H1 (cell line): ENCODE measurements at regions not wholly inside any gene's neighbourhood (a gene's known extent, or its start where the extent isn't known, plus 50 kb on each side); places are given as distances from the start of the nearest gene placed in this dataset.

Source experiments
- EGR1 ChIP-seq: IDR thresholded peaks from 2 replicates; pipeline ENCODE4 v1.6.1; 2011; ENCODE audit warnings: low read depth, low read length, borderline replicate concordance
- EP300 ChIP-seq, 2 experiments: IDR thresholded peaks; 1 replicate in 1 of 2; 2 replicates in 1 of 2; pipeline ENCODE4 v1.6.1; 2011 to 2012; ENCODE audit warnings: low read depth in 2 of 2, low read length in 2 of 2, mild to moderate bottlenecking in 2 of 2, borderline replicate concordance in 1 of 2, inconsistent platforms in 1 of 2, moderate library complexity in 1 of 2
- NANOG ChIP-seq: IDR thresholded peaks from 2 replicates; pipeline ENCODE4 v1.6.1; 2011; ENCODE audit warnings: low read length, low read depth, mild to moderate bottlenecking, inconsistent platforms; ENCODE audit not compliant: insufficient read depth, poor library complexity, severe bottlenecking
- RBBP5 ChIP-seq: IDR thresholded peaks from 2 replicates; pipeline ENCODE4 v1.7.1; 2012; ENCODE audit warnings: low read depth, mild to moderate bottlenecking, inconsistent platforms, low read length, moderate library complexity, borderline replicate concordance
- TAF7 ChIP-seq: optimal IDR thresholded peaks from 2 replicates; pipeline ENCODE3; 2011; ENCODE audit warnings: low read depth, mild to moderate bottlenecking, inconsistent platforms, low read length, moderate library complexity, borderline replicate concordance
- TF ChIP-seq, protein P1 (sequence below): IDR thresholded peaks from 2 replicates; pipeline ENCODE4 v1.6.1; 2011; ENCODE audit warnings: low read length, improper control_type of control experiment
- TF ChIP-seq, protein P2 (sequence below): IDR thresholded peaks from 2 replicates; pipeline ENCODE4 v1.6.1; 2012; ENCODE audit warnings: inconsistent platforms

DNA sequence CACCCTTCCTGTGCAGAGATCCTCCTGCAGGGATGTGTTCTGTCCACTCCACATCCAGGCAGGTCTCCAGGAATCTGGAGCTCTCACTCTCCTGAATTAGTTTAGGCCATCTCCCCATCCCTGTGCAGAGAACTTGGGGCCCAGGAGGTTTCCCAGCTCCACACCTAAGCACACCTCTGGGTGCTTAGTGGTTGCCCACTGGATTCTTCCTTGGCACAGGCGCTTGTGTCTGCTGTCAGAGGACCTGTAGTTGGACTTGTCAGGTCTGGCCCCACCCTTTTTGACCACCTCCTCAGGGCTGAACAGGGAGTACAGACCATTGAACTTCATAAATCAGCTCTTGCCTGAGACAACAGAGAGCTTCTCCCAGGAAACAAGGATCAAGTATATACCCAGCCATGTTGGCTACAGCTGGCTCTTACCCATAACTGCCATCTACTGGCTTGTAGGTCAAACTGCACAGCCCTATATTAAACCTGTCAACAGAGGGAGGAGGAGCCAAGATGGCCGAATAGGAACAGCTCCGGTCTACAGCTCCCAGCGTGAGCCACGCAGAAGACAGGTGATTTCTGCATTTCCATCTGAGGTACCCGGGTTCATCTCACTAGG, 275.5 kb downstream of the PPARGC1A start (continued):
- TF ChIP-seq EP300 (IDR thresholded peaks at IDR 0.05; ENCODE audit: borderline replicate concordance in 1 of 2, low read depth in 2 of 2, low read length in 2 of 2) (no peak), TAF7 (no peak), EGR1 (no peak), RBBP5 (no peak), NANOG (no peak)
- TF ChIP-seq, protein P1, sequence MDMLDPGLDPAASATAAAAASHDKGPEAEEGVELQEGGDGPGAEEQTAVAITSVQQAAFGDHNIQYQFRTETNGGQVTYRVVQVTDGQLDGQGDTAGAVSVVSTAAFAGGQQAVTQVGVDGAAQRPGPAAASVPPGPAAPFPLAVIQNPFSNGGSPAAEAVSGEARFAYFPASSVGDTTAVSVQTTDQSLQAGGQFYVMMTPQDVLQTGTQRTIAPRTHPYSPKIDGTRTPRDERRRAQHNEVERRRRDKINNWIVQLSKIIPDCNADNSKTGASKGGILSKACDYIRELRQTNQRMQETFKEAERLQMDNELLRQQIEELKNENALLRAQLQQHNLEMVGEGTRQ, result no peak
- TF ChIP-seq, protein P2, sequence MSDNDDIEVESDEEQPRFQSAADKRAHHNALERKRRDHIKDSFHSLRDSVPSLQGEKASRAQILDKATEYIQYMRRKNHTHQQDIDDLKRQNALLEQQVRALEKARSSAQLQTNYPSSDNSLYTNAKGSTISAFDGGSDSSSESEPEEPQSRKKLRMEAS, result no peak
